ENCODE measurements at regions not wholly inside any gene's neighbourhood (a gene's known extent, or its start where the extent isn't known, plus 50 kb on each side); places are given as distances from the start of the nearest gene placed in this dataset.
A peak's percentile ranks its signal among the peaks of the same experiment; 100 is the strongest.

- TF ChIP-seq ZC3H10 (CRISPR knock-in tag; IDR thresholded peaks at IDR 0.05): no peak
- peak; percentile 60 for TF ChIP-seq ISL1 (CRISPR knock-in tag; IDR thresholded peaks at IDR 0.05)
- ATAC-seq: no peak
These were observed 672.2 kb downstream of the GATA3 start for GRCh38 chr10:8726779-8727084.

- TF ChIP-seq CSDC2 (CRISPR knock-in tag; IDR thresholded peaks at IDR 0.05) (no peak), PATZ1 (CRISPR knock-in tag; IDR thresholded peaks at IDR 0.05; ENCODE audit: borderline replicate concordance) (no peak), ESRRG (CRISPR knock-in tag; IDR thresholded peaks at IDR 0.05) (no peak), SNAI2 (CRISPR knock-in tag; IDR thresholded peaks at IDR 0.05) (no peak), TSHZ2 (CRISPR knock-in tag; IDR thresholded peaks at IDR 0.05) (no peak), RARB (CRISPR knock-in tag; IDR thresholded peaks at IDR 0.05) (no peak), ZNF565 (CRISPR knock-in tag; conservative IDR thresholded peaks at IDR 0.05; ENCODE audit: low read depth) (no peak), ZFP30 (CRISPR knock-in tag; IDR thresholded peaks at IDR 0.05) (no peak), PPARA (CRISPR knock-in tag; IDR thresholded peaks at IDR 0.05; ENCODE audit: borderline replicate concordance) (no peak), ZNF8 (CRISPR knock-in tag; IDR thresholded peaks at IDR 0.05) (no peak), TOX (CRISPR knock-in tag; IDR thresholded peaks at IDR 0.05; ENCODE audit: borderline replicate concordance) (no peak), ZNF70 (CRISPR knock-in tag; IDR thresholded peaks at IDR 0.05) (no peak), CREB5 (CRISPR knock-in tag; IDR thresholded peaks at IDR 0.05; ENCODE audit: low read depth) (no peak), OSR1 (CRISPR knock-in tag; IDR thresholded peaks at IDR 0.05) (no peak), CSRNP3 (CRISPR knock-in tag; IDR thresholded peaks at IDR 0.05) (no peak)
These were observed 676.9 kb downstream of the GATA3 start for GRCh38 chr10:8731121-8732095.

GRCh38 chr10:8738987-8739386 is 684.5 kb downstream of the GATA3 start:
- ATAC-seq: no peak; the same call in 2 of the 3 replicates
- TF ChIP-seq SNAI2 (CRISPR knock-in tag; IDR thresholded peaks at IDR 0.05) (no peak), ZNF70 (CRISPR knock-in tag; IDR thresholded peaks at IDR 0.05) (no peak), TSHZ2 (CRISPR knock-in tag; IDR thresholded peaks at IDR 0.05) (peak; percentile 96), ISL1 (CRISPR knock-in tag; IDR thresholded peaks at IDR 0.05) (peak; percentile 91), ZNF565 (CRISPR knock-in tag; conservative IDR thresholded peaks at IDR 0.05; ENCODE audit: low read depth) (peak; percentile 81; the same call in 1 of the 2 replicates), BACH2 (CRISPR knock-in tag; IDR thresholded peaks at IDR 0.05; ENCODE audit: borderline replicate concordance) (no peak), PATZ1 (CRISPR knock-in tag; IDR thresholded peaks at IDR 0.05; ENCODE audit: borderline replicate concordance) (no peak), CREB5 (CRISPR knock-in tag; IDR thresholded peaks at IDR 0.05; ENCODE audit: low read depth) (no peak), TCF4 (CRISPR knock-in tag; IDR thresholded peaks at IDR 0.05; ENCODE audit: borderline replicate concordance) (peak; percentile 92), ZFP30 (CRISPR knock-in tag; IDR thresholded peaks at IDR 0.05) (peak; percentile 64), TOX (CRISPR knock-in tag; IDR thresholded peaks at IDR 0.05; ENCODE audit: borderline replicate concordance) (no peak), ARNTL (CRISPR knock-in tag; IDR thresholded peaks at IDR 0.05; ENCODE audit: borderline replicate concordance, low read depth) (no peak), GLIS3 (CRISPR knock-in tag; IDR thresholded peaks at IDR 0.05) (no peak)

More at GRCh38 chr10:8731121-8732095, 676.9 kb downstream of the GATA3 start:
- ATAC-seq: no peak
